ENCODE measurements at regions not wholly inside any gene's neighbourhood (a gene's known extent, or its start where the extent isn't known, plus 50 kb on each side); places are given as distances from the start of the nearest gene placed in this dataset.

GRCh38 chr22:47374273-47374771 is 611.9 kb downstream of the TBC1D22A start:
- Histone ChIP-seq H3K27ac (replicated peaks) (no peak overlapping the region), H3K4me3 (replicated peaks; ENCODE audit: insufficient read depth, low read length) (no peak overlapping the region), H3K27me3 (ENCODE audit: insufficient read depth, poor library complexity, severe bottlenecking) (no peaks in the 10 kb centered on the region)
- DNase-seq (ENCODE audit: low read depth in 1 of 2, low spot score in 1 of 2), result no peak
- TF ChIP-seq GABPA (IDR thresholded peaks at IDR 0.05; ENCODE audit: low read depth) (no peak), POLR2AphosphoS5 (IDR thresholded peaks at IDR 0.05; ENCODE audit: low read depth) (no peak), SPI1 (IDR thresholded peaks at IDR 0.05; ENCODE audit: borderline replicate concordance, low read depth) (no peak), CTCF (IDR thresholded peaks at IDR 0.05; ENCODE audit: insufficient read depth, low read length) (no peak), REST (IDR thresholded peaks at IDR 0.05; ENCODE audit: insufficient replicate concordance, low read depth) (no peak)

GRCh38 chr22:47373648-47374272 is 611.3 kb downstream of the TBC1D22A start:
- no peaks in the 10 kb centered on the region for H3K27me3 ChIP-seq (ENCODE audit: insufficient read depth, poor library complexity, severe bottlenecking)
- TF ChIP-seq GABPA (IDR thresholded peaks at IDR 0.05; ENCODE audit: low read depth), result no peak
- TF ChIP-seq REST (IDR thresholded peaks at IDR 0.05; ENCODE audit: insufficient replicate concordance, low read depth), result no peak
- TF ChIP-seq CTCF (IDR thresholded peaks at IDR 0.05; ENCODE audit: insufficient read depth, low read length), result no peak
- no peak for TF ChIP-seq POLR2AphosphoS5 (IDR thresholded peaks at IDR 0.05; ENCODE audit: low read depth)
- no peak for TF ChIP-seq SPI1 (IDR thresholded peaks at IDR 0.05; ENCODE audit: borderline replicate concordance, low read depth)
- H3K4me3 ChIP-seq (replicated peaks; ENCODE audit: insufficient read depth, low read length), result no peak overlapping the region
- H3K27ac ChIP-seq (replicated peaks), result no peak overlapping the region
- DNase-seq (ENCODE audit: low read depth in 1 of 2, low spot score in 1 of 2), result no peak

GRCh38 chr22:47372596-47373385 is 610.3 kb downstream of the TBC1D22A start:
- Histone ChIP-seq H3K27me3 (ENCODE audit: insufficient read depth, poor library complexity, severe bottlenecking) (no peaks in the 10 kb centered on the region), H3K4me3 (replicated peaks; ENCODE audit: insufficient read depth, low read length) (no peak overlapping the region), H3K27ac (replicated peaks) (no peak overlapping the region)
- DNase-seq (ENCODE audit: low read depth in 1 of 2, low spot score in 1 of 2), result no peak
- TF ChIP-seq SPI1 (IDR thresholded peaks at IDR 0.05; ENCODE audit: borderline replicate concordance, low read depth), result no peak
- no peak for TF ChIP-seq GABPA (IDR thresholded peaks at IDR 0.05; ENCODE audit: low read depth)
- no peak for TF ChIP-seq CTCF (IDR thresholded peaks at IDR 0.05; ENCODE audit: insufficient read depth, low read length)
- no peak for TF ChIP-seq POLR2AphosphoS5 (IDR thresholded peaks at IDR 0.05; ENCODE audit: low read depth)
- TF ChIP-seq REST (IDR thresholded peaks at IDR 0.05; ENCODE audit: insufficient replicate concordance, low read depth), result no peak

Data from HL-60 (cell line).